Stimulated activated CD4-positive, alpha-beta T cell treated with anti-CD3 and anti-CD28 coated beads, Interleukin-15, amount 100 ng/mL, for 24 hours (primary cell): ENCODE measurements at regions not wholly inside any gene's neighbourhood (a gene's known extent, or its start where the extent isn't known, plus 50 kb on each side); places are given as distances from the start of the nearest gene placed in this dataset.
"Not testable (repeated sequence)": the region's sequence is repeated elsewhere in the genome, so short reads cannot be mapped to it uniquely, and the experiment has no call there.

Experiments
- DNase-seq: peaks from one replicate; pipeline ENCODE4 v3.0.0-alpha.2; 2020

DNA sequence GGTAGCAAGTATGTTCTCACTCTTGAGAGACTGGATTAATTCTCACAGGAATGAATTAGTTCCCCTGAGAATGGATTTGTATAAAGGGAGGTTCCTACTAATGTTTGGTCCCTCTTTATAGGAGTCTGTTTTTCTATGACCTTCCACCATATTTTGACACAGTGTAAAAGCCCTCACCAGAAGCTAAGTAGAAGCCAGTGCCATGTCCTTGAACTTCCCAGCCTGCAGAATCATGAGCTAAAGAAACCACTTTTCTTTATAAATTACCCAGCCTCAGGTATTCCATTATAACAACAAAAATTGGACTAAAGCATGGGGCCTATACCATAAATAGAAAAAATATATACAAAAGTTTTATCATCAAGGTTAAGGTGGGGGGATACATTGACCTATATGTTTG lies 227.9 kb upstream of the DTNA start:
- DNase-seq: no peak

DNA sequence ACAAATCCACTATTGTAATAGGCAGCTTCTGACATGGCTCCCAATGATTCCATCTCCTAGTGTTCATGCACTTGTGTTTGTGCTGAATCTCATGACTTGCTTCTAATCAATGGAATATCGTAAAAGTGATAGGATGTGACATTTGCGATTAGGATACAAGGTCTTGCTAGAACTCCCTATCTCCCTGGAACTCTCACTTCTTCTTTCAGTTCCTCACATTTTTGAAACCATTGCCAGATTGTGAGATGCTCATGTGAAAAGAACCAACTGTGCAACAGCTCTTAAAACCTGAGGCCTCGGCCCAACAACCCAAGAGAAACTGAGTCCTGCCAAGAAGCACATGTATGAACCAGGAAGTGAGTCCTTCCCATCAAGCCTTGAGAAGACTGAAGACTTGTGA lies 226.9 kb upstream of the DTNA start:
- DNase-seq: no peak

DNA sequence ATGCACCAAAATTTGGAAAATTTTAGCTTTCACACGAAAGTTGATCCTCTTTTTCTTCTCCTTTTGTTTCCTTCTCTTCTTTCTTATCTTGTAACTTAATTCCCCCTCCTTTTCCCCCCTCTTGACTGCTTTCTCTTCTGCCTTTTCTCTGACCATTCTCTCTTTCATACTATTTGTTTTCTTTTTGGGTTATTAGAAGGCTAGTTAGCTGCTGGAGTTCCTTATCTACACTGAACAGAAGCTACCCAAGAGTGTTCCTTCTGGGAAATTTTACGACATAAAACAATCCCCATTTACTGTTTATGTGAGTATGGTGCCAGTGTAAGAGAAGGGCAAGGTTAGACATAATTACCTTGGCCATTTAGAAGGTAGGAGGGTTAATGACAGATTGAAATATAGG lies 218.4 kb upstream of the DTNA start:
- DNase-seq: no peak

DNA sequence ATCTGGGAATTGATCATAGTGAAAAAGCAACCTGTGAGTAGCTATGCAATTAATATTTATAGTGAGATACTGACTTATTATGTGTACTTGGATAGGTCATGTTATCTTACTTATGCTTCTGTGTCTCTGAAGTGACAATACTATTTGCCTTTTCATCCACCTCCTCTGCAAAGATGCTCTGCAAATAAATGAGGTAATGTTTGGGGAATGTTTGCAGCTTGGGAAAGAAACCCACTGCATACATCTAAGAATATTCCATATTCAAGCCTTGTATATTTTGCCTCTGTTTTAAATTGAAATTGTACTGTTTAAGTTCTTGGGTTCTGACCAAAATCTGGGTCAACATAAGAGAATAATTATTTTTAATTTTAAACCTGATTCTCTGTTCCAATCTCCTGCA lies 217.4 kb upstream of the DTNA start:
- no peak for DNase-seq

DNA sequence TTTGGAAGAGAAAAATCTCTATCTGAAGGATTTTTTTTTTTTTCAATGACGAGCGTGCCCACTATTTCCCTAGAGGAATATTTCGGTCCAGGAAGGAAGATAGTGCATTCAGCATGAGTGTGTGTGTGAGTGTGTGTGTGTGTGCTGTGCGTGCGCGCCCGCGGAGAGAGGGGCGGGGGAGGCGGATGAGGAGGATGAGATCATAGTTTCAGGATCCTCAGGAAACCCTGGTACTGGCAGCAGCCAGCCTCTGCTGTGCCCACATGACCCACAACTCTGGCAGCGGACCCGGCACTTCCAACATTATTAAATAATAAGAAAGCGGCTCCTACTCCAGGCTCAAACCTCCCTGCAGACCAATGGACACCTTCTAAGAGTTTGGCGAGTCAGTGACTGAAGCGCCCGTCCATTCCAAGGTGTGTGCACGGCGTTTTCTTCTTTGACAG lies 217.0 kb upstream of the DTNA start:
- DNase-seq: peak; percentile 26

DNA sequence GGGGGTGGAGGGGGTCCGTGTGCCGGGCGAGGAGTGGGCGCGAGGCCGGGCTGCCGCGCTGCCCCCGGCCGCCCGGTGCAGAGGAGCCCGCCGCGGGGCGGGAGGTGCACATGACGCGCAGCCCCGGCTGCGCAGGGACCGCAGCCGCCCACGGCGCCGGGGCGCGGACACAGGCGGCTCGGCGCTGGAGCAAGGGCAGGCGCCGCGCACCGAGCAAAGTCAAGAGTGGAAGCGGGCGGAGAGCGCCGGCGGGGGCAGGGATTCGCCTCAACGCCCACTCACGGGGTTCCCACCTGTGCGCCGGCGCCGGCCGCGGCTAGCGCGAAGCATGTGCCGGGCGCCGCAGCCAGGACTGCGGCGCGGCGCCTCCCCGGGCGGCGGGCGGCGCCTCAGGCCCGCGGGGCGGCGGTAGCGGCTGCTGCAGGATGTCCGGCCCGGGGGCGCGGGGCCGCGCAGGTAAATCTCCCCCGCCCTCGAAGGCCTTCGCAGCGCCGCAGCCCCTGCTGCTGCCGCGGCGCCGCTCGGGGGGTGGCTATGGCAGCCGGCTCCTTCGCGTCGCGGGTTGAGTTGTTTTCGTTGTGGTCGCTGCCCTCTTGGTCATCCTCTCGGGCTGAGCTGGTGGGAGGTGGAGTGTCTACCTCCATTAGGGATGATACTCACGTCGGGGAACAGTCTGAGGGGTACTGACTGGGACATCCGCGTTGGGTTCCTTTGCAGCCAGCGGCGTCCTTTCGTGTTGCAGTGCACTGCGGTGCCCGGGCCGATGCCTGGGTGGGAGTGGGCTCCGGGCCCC lies 216.3 kb upstream of the DTNA start:
- peak; percentile 18 for DNase-seq

DNA sequence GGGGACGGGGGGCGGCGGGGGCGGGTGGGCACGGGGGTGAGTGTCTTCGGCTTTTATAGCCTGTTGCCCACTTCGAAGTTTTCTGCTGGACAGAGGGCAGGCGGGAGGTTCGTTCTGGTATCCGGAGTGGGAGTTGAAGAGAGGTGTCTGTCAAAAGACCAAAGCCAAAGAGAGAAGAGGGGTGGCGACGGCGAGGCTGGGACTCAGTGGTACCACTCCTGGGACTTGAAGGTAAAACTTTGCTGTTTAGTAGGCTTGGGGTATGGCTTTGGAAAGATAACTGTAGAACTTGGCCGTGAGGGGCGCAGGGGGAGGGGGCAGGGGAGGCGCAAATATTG lies 215.8 kb upstream of the DTNA start:
- no peak for DNase-seq

DNA sequence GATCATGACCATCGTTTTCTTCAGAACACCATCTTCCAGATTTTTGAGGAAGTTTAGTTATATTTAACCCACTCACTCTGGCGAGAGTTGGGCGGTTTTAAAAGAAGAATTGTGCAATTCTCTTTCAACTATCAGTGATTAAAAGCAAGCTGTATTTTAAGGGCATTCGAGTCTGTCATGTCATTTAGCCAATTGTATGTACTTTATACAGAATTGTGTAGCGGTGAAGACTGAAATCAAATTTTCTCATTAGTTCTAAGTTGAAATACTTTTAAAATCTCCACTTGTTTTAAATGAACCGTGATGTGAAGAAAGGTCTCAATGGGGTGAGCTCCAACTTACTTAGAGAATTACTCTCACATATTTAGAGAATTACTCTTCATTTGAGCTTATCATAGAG lies 214.6 kb upstream of the DTNA start:
- DNase-seq: no peak

DNA sequence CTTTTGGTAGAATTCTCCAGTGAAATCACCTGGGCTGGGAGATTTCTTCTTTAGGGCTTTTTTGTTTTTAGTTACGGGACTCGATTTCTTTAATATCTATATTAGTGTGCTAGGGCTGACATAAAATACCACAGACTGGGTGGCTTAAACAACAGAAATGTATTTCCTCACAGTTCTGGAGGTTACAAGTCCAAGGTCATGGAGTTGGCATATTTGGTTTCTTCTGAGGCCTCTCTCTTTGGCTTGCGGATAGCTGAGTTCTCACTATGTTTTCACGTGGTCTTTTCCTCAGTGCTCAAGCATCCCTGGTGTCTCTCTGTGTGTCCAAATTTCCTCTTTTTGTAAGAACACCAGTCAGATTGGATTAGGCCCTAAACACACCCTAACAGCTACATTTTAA lies 208.5 kb upstream of the DTNA start:
- DNase-seq: no peak

DNA sequence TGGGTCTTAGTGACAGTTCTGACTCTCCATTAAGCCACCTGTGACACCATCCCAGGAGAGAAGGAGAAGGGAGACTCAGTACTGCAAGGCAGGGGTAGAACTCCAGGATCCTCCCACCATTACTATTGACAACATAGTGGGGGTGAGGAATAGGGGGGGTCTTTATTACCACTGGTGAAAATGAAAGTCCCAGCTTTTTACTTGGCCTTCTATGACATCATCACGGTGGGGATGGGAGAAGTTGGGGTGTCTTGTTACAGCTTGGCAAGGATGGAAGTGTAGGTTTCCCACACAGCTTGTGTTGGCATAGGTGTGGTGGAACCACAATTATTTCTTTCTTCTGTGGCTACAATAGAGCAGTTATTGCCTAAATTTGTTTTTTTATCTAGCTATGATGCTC lies 203.9 kb upstream of the DTNA start:
- no peak for DNase-seq

DNA sequence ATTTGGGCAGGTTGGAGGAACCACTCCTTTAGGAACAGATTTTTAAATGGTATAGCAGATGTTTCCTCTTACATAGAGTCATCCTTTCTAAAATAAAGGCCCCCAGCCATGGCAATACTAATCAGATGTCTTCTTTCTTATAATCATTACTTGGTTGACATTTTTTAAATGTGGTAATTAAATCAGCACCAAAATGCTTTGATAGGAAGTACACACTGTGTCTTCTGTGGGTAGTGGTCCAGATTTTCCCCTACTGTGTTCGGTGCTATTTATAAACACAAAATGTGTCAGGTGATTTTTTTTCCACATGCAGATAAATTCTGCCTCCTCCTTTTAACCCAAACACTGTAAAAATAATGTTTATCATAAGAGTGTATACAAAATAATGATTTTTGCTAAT lies 200.9 kb upstream of the DTNA start:
- no peak for DNase-seq

DNA sequence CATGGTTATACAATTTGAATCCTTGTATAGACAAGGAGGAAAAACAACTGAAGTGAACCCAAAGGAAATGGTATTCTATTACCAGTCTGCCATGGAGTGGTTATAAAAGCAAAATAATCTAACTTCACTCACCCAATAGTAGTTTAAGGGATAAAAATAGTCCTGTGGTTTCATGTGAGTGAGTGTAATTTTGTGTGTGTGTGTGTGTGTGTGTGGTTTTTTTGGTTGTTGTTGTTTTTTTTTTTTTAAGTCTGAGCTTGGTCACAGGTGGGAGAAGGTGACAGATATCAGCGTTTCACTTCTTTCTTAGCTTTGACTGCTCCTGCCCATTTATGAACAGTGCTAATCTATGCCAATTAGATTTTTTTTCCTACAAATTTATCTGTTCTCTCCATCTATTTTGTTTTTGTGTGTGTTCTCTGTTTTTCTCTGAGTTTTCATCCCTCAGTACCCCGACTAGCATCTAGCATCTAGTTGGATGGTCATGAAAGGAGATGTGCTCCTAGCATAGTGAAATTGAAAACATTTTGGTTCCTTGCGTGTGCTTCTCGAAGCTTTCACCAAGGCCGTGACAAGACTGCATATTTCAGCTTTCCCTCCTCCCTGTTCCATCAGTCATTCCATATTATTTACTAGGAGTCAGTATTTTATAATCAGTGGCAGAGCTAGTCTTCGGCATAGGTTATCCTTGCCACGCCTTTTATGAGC lies 200.1 kb upstream of the DTNA start:
- DNase-seq: no peak

DNA sequence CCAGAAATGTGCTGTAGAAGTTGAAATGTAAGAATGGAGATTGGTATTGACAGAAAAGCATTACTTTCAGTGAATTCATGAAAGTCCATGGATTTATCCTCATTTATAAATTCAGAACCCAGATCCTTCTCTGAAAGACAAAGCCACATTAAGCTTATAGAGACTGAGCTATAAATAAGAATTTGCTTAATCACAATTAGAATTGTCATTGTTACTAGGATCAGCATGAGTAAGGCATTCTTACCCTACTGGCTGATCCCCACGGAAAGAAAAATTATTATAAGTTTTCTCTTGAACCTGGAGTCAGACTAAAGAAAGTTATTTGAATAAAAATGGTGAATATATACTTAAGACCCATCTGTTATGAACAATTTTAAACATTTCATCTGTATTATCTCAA lies 199.2 kb upstream of the DTNA start:
- no peak for DNase-seq

DNA sequence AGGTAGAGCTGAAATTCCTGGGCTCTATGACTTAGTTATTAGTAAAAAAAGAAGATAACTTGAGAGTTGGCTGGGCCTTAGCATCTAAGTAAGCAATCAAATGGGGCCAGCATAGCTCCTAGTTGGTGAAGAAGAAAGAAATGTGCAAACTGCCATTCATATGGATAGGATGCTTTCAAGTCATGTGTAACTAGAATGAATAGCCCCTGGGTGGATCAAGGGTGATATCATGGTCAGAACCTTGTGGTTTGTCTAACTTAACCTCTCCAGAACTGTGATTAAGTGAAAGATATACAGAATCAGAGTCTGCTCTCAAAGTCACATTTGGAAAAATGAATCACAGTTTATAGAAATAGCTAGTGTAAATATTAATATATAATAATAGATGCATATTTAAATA lies 198.7 kb upstream of the DTNA start:
- DNase-seq: no peak

DNA sequence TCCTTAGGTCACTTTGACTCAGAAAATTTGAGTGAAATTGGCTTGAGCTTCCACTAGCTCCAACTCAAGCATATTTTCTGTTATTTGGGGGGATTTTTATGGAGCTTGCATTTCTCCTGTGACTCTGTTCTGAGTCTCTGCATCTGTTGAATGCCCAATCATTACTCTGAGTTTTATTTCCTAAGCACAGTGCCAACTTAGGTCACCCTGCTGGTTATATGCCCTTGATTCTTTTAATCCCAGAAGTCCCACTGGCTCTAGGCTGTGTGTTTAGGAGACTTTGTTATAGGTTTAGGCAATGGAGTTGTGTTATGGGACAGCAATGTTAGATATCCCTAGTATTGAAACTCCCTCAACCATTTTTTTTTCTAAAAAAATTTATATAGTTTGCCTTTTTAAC lies 198.2 kb upstream of the DTNA start:
- DNase-seq: no peak

DNA sequence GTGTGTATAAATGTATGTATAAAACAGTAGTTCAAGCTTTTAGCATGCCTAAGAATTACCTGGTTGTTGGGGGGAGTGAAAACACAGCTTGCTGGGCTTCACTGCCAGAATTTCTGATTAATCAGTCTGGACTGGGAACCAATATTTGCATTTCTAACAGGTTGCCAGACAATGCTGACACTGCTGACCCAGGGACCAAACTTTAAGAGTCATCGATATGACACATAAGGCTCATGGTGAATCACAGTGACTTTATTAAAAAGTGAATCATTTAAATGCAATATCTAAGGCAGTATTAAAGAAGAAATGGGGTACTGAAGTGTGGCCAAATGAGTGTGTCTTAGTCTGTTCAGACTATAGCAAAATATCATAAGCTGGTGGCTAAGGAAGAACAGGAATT lies 195.9 kb upstream of the DTNA start:
- no peak for DNase-seq

DNA sequence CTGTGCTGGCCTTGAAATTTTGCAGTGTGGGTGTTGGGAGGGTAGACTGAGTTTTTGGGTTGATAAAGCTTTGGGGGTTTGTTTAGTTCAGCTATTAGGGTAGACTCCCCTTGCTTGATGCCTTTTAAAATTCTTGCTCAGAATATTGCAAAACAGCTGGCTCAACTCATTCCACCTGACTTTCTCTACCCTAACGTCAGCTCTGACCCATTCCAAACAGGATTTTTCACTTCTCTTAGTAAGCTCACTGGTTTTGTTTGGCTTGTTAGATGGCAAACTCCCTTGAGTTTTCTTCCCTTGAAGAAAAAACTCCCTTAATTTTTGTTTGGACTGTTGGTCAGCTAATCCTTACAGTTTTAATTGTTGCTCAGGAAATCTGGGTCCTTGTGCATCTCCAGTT lies 195.1 kb upstream of the DTNA start:
- no peak for DNase-seq

DNA sequence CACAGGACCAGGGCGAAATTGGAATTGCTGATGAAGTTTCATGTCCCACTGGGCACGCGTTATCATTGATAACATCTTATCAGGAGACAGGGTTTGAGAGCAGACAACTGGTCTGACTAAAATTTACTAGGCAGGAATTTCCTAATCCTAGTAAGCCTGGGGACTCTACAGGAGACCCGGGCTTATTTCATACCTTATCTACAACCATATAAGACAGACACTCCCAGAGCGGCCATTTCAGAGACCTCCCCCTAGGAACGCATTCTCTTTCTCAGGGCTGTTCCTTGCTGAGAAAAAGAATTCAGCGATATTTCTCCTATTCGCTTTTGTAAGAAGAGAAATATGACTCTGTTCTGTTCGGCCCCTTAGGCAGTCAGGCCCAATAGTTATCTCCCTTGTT lies 193.7 kb upstream of the DTNA start:
- not testable (repeated sequence) for DNase-seq

DNA sequence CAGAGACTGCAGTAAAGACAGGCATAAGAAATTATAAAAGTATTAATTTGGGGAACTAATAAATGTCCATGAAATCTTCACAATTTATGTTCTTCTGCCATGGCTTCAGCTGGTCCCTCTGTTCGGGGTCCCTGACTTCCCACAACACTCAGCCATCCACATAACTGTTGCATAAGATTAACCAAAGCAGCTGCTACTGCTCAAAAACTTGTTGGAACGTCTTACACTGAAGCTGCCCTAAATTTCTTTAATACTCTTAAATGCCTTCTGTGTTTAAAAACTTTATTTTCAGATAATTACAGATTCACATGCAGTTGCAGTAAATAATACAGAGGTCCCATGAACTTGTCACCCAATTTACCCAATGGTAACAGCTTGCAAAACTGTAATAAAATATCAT lies 193.1 kb upstream of the DTNA start:
- not testable (repeated sequence) for DNase-seq

DNA sequence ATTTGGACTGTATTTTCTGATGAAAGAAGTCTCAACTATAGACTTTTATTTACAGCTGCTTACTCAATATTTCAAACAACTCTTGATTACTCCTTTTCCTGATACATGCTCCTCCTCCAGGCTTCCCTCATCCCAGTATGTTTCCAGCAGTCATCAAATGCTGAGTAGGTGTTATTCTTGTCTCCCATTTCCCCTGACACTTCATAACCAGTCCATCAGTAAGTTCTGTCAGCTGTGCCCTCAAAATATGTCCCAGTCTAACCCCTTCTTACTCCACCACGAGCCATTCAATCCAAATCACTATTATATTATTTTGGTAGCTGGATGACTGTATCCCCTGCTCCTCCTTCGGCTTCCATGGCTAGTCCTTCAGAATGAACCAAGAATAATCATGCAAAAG lies 189.1 kb upstream of the DTNA start:
- no peak for DNase-seq

DNA sequence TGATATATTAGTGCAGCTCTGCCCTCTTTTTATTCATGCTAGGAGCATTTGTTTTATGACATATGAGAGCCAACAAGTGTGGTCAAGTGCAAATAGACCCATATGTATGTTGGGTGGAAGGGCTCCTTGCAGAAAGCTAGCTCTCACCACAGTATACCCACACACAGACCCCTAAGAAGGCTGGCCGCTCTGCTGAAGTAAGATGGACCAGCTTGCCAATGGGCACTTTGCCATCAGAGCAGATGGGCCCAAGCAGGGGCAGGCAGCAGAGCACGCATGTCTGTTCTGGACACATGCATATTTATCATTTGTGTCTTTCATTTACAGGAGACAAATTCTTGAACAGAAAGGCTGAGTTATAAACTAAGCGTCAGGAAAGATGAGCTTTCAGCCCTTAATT lies 187.5 kb upstream of the DTNA start:
- no peak for DNase-seq

DNA sequence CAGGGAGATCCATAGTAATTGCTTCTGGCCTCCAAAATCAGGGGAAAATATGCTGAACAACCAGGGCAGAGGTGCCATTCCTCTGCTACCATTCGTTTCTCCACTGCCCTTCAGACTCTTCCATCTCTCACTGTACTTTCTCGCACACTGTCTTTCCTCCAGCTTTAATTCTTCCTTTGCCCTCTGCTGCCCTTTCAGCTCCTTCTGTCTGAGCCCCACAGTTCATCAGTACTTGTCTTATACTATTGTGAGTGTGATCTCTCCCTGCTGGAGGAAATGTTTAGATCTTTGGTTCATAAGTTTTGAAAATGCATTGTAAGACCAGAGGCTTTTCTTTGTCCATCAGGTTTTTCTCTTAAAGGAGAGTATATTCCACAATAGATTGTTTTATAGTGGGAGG lies 184.9 kb upstream of the DTNA start:
- no peak for DNase-seq

DNA sequence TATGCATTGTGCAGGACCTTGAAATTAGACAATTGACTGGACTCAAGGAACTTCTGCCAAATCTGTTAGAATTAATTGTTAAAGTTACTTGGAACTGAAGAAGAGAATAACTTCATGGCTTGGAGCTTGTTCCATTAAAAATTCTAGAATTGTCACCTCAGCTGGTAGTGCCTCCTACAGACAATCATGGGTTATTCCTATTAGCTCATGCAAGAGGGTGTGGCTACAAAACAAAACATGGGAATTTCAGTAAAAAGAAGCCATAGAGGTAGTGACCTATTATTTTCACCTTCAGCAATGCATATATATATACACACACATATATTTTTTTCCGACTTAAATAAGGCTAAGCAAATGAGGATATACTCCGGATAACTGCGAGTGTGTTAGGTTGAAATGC lies 181.9 kb upstream of the DTNA start:
- DNase-seq: no peak

DNA sequence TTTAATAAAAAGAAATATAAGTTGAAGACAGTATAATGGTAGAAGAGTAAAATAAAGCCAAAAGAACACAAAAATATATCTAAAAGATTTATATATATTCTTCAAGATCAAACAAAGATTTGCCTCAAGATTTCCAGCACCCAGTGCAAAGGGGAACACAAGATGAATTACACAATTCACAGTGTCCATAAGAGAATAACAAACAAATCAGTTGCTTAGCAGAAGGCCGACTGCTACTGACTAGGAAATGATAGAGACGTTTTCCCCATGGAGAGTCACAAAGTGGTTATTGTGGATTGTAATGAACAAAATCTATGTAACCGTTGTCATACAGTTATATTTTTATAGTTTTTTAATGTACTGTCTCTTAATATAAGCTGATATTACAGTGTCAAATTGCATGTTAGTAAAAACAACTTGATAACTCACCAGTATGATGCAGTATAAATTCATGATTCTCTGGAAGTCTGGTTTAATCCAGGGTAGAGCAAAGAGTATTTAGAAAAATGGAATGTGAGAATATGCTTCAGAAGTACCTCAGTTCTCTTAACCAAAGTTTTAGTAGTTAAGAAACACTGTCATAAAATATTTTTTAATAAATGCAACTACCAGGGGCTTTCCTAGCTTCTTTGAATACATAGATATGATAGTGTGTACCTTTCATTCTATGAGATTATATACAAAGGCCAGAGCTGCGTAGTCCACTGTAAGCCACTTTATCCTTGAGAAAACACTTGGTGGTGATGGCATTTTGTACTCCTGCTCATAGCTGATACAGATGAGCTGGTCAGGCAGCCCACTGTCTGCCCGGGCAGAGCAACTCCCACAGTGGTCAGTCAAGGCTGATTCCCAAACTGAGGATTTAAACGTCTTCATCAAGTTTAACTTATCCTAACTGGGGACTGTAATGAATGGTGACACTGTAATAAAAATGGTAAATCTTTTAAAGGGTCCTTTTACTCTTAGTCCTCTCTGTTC lies 180.5 kb upstream of the DTNA start:
- no peak for DNase-seq
